ENCODE measurements at regions not wholly inside any gene's neighbourhood (a gene's known extent, or its start where the extent isn't known, plus 50 kb on each side); places are given as distances from the start of the nearest gene placed in this dataset.
A peak's percentile ranks its signal among the peaks of the same experiment; 100 is the strongest.

DNA sequence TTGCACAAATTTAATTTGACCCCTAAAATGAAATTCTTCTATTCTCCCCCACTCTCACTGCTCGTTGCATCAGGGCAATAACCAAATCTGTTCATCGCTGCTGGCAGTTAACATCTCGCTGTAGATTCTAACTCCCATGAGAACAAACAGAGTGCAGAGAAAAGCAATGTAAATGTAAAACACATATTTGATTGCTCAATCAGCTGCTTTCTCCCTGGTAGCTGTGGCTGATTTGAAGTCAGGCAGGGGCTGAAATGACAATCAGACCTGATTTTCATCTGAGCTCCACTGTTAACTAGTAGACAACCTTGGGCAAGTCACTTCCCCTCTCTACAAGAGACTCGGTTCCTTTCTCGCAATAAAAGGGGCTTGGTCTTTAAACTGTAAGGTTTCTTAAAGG lies 119.8 kb upstream of the CPNE4 start:
- no peak overlapping the region for H3K4me3 ChIP-seq (replicated peaks; ENCODE audit: low read depth, low read length)
- TF ChIP-seq CTCF (IDR thresholded peaks at IDR 0.05; ENCODE audit: low read length, missing control alignments): no peak
- no peak for DNase-seq (ENCODE audit: low read depth)

DNA sequence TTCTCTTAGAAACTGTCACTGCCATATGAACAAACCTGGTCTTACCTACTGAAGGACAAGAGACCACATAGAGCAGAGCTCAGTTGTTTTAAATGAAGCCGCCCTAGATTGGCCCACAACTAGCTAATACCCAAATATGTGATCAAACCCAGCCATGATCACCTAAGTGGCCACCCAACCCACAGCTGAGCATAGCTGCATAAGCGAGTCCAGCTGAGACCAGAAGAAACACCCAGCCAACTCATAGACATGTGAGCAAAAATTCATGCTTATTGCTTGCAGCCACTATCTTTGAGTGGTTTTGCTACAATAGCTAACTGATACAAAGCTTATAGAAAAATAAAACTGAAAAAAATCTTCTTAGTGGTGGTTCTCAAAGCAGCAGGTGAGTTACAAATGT lies 124.3 kb upstream of the CPNE4 start:
- TF ChIP-seq CTCF (IDR thresholded peaks at IDR 0.05; ENCODE audit: low read length, missing control alignments): no peak
- no peak for DNase-seq (ENCODE audit: low read depth)
- H3K4me3 ChIP-seq (replicated peaks; ENCODE audit: low read depth, low read length): no peak overlapping the region

GRCh38 chr3:132160198-132160597 lies 125.4 kb upstream of the CPNE4 start:
- no peak for DNase-seq (ENCODE audit: low read depth)
- no peak for TF ChIP-seq CTCF (IDR thresholded peaks at IDR 0.05; ENCODE audit: low read length, missing control alignments)
- H3K4me3 ChIP-seq (replicated peaks; ENCODE audit: low read depth, low read length): no peak overlapping the region

DNA sequence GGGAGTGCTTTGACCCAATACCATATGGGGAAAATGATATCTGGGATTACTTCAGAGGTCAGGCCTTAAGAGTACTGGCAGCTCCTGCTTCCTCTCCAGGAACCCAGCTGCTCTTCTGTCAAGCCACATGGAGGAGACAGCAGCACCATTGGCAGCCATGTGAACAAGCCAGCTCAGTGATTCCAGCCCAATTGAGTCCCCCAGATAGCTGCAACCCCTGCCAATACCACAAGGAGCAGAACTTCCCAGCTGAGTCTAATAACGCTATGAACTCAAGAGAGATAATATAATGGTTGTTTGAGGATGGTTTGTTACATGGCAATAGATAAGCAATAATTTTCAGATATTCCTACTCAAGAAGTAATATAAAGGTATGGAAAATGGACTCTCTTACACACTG lies 126.8 kb upstream of the CPNE4 start:
- no peak overlapping the region for H3K4me3 ChIP-seq (replicated peaks; ENCODE audit: low read depth, low read length)
- no peak for DNase-seq (ENCODE audit: low read depth)
- no peak for TF ChIP-seq CTCF (IDR thresholded peaks at IDR 0.05; ENCODE audit: low read length, missing control alignments)

DNA sequence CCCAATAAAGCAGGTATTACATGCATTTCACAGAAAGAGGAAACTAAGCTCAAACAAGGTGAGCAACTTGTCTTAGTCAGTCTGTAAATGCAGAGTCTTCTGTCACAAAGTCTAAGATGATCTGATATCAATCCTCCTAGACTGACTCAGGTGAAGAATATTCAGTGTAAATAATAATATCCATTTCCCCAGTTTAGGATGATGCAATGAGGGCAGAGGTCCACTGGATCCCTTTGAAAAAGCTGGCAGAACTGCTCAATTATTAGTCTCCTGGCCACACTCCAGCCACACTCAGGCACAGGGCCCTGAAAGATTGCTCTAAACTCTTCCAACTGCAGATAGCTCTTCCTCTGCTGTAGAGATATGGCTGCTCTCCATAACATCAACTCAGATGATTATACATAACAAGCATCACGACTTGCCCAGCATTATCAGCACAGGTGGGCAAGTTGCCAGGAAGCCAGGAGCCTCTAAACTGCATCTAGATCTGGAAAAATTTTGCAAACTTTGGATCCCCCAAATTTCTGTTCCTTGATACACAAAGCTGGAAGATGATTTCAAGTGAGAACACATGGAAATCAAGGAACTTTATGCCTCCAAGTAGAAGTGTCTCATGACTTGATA lies 129.8 kb upstream of the CPNE4 start:
- no peak for TF ChIP-seq CTCF (IDR thresholded peaks at IDR 0.05; ENCODE audit: low read length, missing control alignments)
- H3K4me3 ChIP-seq (replicated peaks; ENCODE audit: low read depth, low read length): no peak overlapping the region
- peak; percentile 54 for DNase-seq (ENCODE audit: low read depth)

- TF ChIP-seq CTCF (IDR thresholded peaks at IDR 0.05; ENCODE audit: low read length, missing control alignments): no peak
- H3K4me3 ChIP-seq (replicated peaks; ENCODE audit: low read depth, low read length): no peak overlapping the region
- no peak for DNase-seq (ENCODE audit: low read depth)
Measured at GRCh38 chr3:132167870-132168269, 133.1 kb upstream of the CPNE4 start.

DNA sequence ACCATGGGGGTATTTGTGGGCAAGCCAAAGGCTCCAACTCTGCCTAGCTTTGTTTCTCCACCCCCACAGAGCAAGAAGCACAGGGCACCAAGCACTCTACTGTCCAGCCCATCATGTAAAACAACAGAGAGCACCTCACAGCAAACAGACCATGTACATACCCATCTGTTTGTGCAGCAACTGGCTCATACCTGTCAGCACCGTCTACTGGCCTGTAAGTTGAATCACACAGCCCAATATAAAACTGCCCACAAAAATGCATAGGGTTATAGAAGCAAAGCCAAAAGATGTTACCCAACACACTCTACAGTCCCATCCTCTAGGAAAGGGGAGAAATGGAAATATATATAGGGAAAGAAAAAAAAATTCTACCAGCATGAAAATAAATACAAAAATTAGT lies 139.7 kb upstream of the CPNE4 start:
- DNase-seq (ENCODE audit: low read depth): peak; percentile 1
- TF ChIP-seq CTCF (IDR thresholded peaks at IDR 0.05; ENCODE audit: low read length, missing control alignments): no peak
- no peak overlapping the region for H3K4me3 ChIP-seq (replicated peaks; ENCODE audit: low read depth, low read length)
